CD4-positive, alpha-beta T cell (primary cell): ENCODE measurements at regions not wholly inside any gene's neighbourhood (a gene's known extent, or its start where the extent isn't known, plus 50 kb on each side); places are given as distances from the start of the nearest gene placed in this dataset.

Experiments
- ATAC-seq: fragments of 200-7000 bp; cut with Tn5 transposase; one replicate; pipeline ENCODE4 v1.10.0; 2022; ENCODE audit warnings: mild to moderate bottlenecking; ENCODE audit not compliant: poor library complexity
- CTCF ChIA-PET: fragments of 350-600 bp; sonication (Branson Sonifier 250); formaldehyde crosslinking; loops from one replicate; lab custom pipeline; 2021; ENCODE audit warnings: antibody characterized with exemption, inconsistent platforms; lab: Charles Lee
- POLR2A ChIA-PET: fragments of 350-600 bp; sonication (Branson Sonifier 250); formaldehyde crosslinking; loops from one replicate; lab custom pipeline; 2021; ENCODE audit warnings: antibody characterized with exemption, inconsistent platforms; lab: Charles Lee
- DNase-seq, 14 experiments: peaks; one replicate each; pipeline ENCODE4 v3.0.0-alpha.2; 2013 to 2020; ENCODE audit warnings: mixed read lengths in 2 of 14
- H3K27ac ChIP-seq, 2 donors: one replicate each; pipeline versions ENCODE4 v1.5.1 to v1.7.0; 2013; ENCODE audit warnings: low read length in 2 of 2, low read depth in 1 of 2, mild to moderate bottlenecking in 1 of 2
- H3K27me3 ChIP-seq, 2 experiments: 1 replicate in 1 of 2; 2 replicates in 1 of 2; pipeline versions ENCODE4 v1.6.1 to v1.7.0; 2013; ENCODE audit warnings: low read length in 2 of 2, control low read depth in 1 of 2, mild to moderate bottlenecking in 1 of 2, moderate library complexity in 1 of 2; ENCODE audit not compliant: insufficient read depth in 2 of 2, control insufficient read depth in 1 of 2
- H3K36me3 ChIP-seq: one replicate; pipeline ENCODE4 v1.6.1; 2013; ENCODE audit warnings: low read length, control low read depth; ENCODE audit not compliant: insufficient read depth
- H3K4me1 ChIP-seq: one replicate; pipeline ENCODE4 v1.6.1; 2013; ENCODE audit warnings: low read length, control low read depth; ENCODE audit not compliant: insufficient read depth
- H3K4me3 ChIP-seq: one replicate; pipeline ENCODE4 v1.5.1; 2013; ENCODE audit warnings: mild to moderate bottlenecking, low read length, moderate library complexity
- H3K9me3 ChIP-seq, 2 experiments: 1 replicate in 1 of 2; 2 replicates in 1 of 2; pipeline versions ENCODE4 v1.6.1 to v1.7.0; 2013; ENCODE audit warnings: low read length in 2 of 2, mild to moderate bottlenecking in 2 of 2, control low read depth in 1 of 2, moderate library complexity in 1 of 2; ENCODE audit not compliant: control insufficient read depth in 1 of 2, insufficient read depth in 1 of 2
- H3K27ac Mint-ChIP-seq: one replicate; pipeline ENCODE4 v1.8.0; 2020; ENCODE audit warnings: mixed read lengths
- H3K27me3 Mint-ChIP-seq: one replicate; pipeline ENCODE4 v1.8.0; 2021; ENCODE audit warnings: mixed read lengths
- H3K36me3 Mint-ChIP-seq: one replicate; pipeline ENCODE4 v1.8.0; 2021; ENCODE audit warnings: low read depth, mixed read lengths
- H3K4me1 Mint-ChIP-seq: one replicate; pipeline ENCODE4 v1.8.0; 2021; ENCODE audit warnings: low read depth, mixed read lengths
- H3K4me3 Mint-ChIP-seq: one replicate; pipeline ENCODE4 v1.8.0; 2020; ENCODE audit warnings: mild to moderate bottlenecking, mixed read lengths
- H3K9me3 Mint-ChIP-seq: one replicate; pipeline ENCODE4 v1.8.0; 2020; ENCODE audit warnings: mixed read lengths
- CTCF ChIP-seq: fragments of 200-600 bp; IDR thresholded peaks from one replicate; pipeline ENCODE4 v1.8.0; 2022; ENCODE audit warnings: antibody characterized with exemption, mild to moderate bottlenecking
- intact Hi-C, 2 experiments: fragments of 100-400 bp; cut with DNase I in 1 of 2; cut with micrococcal nuclease in 1 of 2; formaldehyde crosslinking; loops; one replicate each; pipeline versions ENCODE4 v1.15.1 to v1.9.0; 2023 to 2025; cut with DNase I, micrococcal nuclease

GRCh38 chr11:91596111-91596510, 628.5 kb upstream of the FAT3 start:
- ChIA-PET CTCF (no interaction called here), POLR2A (no interaction called here)
- no peak for DNase-seq
- no peaks in the 10 kb centered on the region for H3K36me3 Mint-ChIP-seq
- Histone ChIP-seq H3K4me1 (no peaks in the 10 kb centered on the region), H3K36me3 (no peaks in the 10 kb centered on the region), H3K4me3 (no peak overlapping the region), H3K27me3 (no peaks in the 10 kb centered on the region), H3K27ac (no peak overlapping the region), H3K9me3 (peaks cover 0 to 10% of the 10 kb centered on the region in 2 experiments)
- no peak for TF ChIP-seq CTCF
- no peak for ATAC-seq
- H3K27me3 Mint-ChIP-seq = no peaks in the 10 kb centered on the region
- no peak overlapping the region for H3K4me3 Mint-ChIP-seq
- intact Hi-C loops = no loop called here
- peaks cover 10% of the 10 kb centered on the region for H3K9me3 Mint-ChIP-seq
- no peak overlapping the region for H3K27ac Mint-ChIP-seq
- no peaks in the 10 kb centered on the region for H3K4me1 Mint-ChIP-seq

- Histone ChIP-seq H3K4me3 (no peak overlapping the region), H3K9me3 (peaks cover 3 to 10% of the 10 kb centered on the region in 2 experiments), H3K27ac (no peak overlapping the region), H3K36me3 (no peaks in the 10 kb centered on the region), H3K4me1 (no peaks in the 10 kb centered on the region), H3K27me3 (no peaks in the 10 kb centered on the region)
- no peak overlapping the region for H3K4me3 Mint-ChIP-seq
- POLR2A ChIA-PET = no interaction called here
- no peak for ATAC-seq
- DNase-seq = no peak
- H3K36me3 Mint-ChIP-seq = no peaks in the 10 kb centered on the region
- TF ChIP-seq CTCF = no peak
- intact Hi-C loops = no loop called here
- H3K27ac Mint-ChIP-seq = no peak overlapping the region
- peaks cover 16% of the 10 kb centered on the region for H3K9me3 Mint-ChIP-seq
- no peaks in the 10 kb centered on the region for H3K4me1 Mint-ChIP-seq
- CTCF ChIA-PET = no interaction called here
- no peaks in the 10 kb centered on the region for H3K27me3 Mint-ChIP-seq
These were observed 633.6 kb upstream of the FAT3 start for GRCh38 chr11:91591021-91591420.

- POLR2A ChIA-PET = no interaction called here
These were observed 637.5 kb upstream of the FAT3 start for GRCh38 chr11:91587131-91587530.

More at GRCh38 chr11:91587131-91587530, 637.5 kb upstream of the FAT3 start:
- Mint-ChIP-seq H3K27me3 (no peaks in the 10 kb centered on the region), H3K36me3 (no peaks in the 10 kb centered on the region), H3K9me3 (peaks cover 17% of the 10 kb centered on the region), H3K4me3 (no peak overlapping the region), H3K4me1 (no peaks in the 10 kb centered on the region), H3K27ac (no peak overlapping the region)
- no peaks in the 10 kb centered on the region for H3K27me3 ChIP-seq
- DNase-seq = no peak
- no peaks in the 10 kb centered on the region for H3K36me3 ChIP-seq
- H3K4me1 ChIP-seq = no peaks in the 10 kb centered on the region
- H3K9me3 ChIP-seq = peaks cover 6 to 7% of the 10 kb centered on the region in 2 experiments
- no peak overlapping the region for H3K4me3 ChIP-seq
- intact Hi-C loops = no loop called here
- no peak for TF ChIP-seq CTCF
- no peak overlapping the region for H3K27ac ChIP-seq
- no peak for ATAC-seq
- CTCF ChIA-PET = no interaction called here
